Esophagus squamous epithelium (tissue), 4 donors: ENCODE measurements at regions not wholly inside any gene's neighbourhood (a gene's known extent, or its start where the extent isn't known, plus 50 kb on each side); places are given as distances from the start of the nearest gene placed in this dataset.

Experiments used
- POLR2A ChIP-seq, 4 donors: fragments of 450-650 bp; IDR thresholded peaks; one replicate each; pipeline ENCODE4 v1.6.1; 2017; ENCODE audit warnings: antibody characterized with exemption in 4 of 4, mild to moderate bottlenecking in 4 of 4, moderate library complexity in 3 of 4
- TF ChIP-seq, protein P1 (sequence below), 6 experiments: fragments of 450-650 bp in 4 of 6; fragments of 200-600 bp in 2 of 6; sonication (generic) in 2 of 6; IDR thresholded peaks; one replicate each; pipeline ENCODE4 v1.5.1; 2016 to 2019; ENCODE audit warnings: antibody characterized with exemption in 6 of 6, mild to moderate bottlenecking in 4 of 6, moderate library complexity in 4 of 6

DNA sequence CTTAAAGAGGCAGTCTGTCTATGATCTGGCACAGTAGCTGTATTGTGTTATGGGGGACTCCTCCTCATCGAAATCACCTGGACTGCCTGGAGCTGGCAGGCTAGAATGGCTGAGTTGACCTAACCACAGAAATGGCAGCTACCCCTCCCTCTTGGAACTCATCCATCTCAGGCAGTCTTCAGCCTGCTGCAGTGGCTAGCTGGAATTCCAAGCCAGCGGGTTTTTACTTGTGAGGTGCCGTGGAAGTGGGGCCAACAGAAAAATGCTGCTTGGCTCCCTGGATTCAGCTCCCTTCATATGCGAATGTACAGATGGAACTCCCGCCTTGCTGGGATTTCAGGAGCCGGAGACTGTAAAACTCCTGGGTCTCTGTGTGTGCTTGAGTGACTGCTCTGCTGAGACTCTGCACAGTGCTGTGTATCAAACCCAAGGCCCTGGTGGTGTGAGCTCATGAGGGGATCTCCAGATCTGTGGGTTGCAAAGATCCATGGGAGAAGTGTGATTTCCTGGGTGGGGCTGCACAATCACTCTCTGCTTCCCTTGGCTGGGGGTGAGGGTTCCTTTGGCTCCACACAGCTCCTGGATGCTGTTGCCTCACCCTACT, 316.9 kb downstream of the CTH start:
- TF ChIP-seq, protein P1, sequence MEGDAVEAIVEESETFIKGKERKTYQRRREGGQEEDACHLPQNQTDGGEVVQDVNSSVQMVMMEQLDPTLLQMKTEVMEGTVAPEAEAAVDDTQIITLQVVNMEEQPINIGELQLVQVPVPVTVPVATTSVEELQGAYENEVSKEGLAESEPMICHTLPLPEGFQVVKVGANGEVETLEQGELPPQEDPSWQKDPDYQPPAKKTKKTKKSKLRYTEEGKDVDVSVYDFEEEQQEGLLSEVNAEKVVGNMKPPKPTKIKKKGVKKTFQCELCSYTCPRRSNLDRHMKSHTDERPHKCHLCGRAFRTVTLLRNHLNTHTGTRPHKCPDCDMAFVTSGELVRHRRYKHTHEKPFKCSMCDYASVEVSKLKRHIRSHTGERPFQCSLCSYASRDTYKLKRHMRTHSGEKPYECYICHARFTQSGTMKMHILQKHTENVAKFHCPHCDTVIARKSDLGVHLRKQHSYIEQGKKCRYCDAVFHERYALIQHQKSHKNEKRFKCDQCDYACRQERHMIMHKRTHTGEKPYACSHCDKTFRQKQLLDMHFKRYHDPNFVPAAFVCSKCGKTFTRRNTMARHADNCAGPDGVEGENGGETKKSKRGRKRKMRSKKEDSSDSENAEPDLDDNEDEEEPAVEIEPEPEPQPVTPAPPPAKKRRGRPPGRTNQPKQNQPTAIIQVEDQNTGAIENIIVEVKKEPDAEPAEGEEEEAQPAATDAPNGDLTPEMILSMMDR (IDR thresholded peaks at IDR 0.05): no peak
- no peak for TF ChIP-seq POLR2A (IDR thresholded peaks at IDR 0.05)
